GM12878 (cell line): ENCODE measurements at regions not wholly inside any gene's neighbourhood (a gene's known extent, or its start where the extent isn't known, plus 50 kb on each side); places are given as distances from the start of the nearest gene placed in this dataset.

Source experiments
- ATAC-seq: fragments of 200-7000 bp; cut with Tn5 transposase; 3 replicates; pipeline ENCODE4 v1.9.1; 2020; ENCODE audit warnings: mild to moderate bottlenecking, moderate library complexity
- BruUV-seq: library from RNA; stranded (reverse); fragments of 400-500 nt; replicated peaks from 2 replicates; lab custom pipeline; 2021; lab: Mats Ljungman, UMichigan
- CTCF ChIA-PET: fragments of 300-600 bp; sonication (Branson Sonifier 250); formaldehyde crosslinking; extraction: SDS; loops from one replicate; lab custom pipeline; 2021; ENCODE audit warnings: inconsistent platforms; lab: Yijun Ruan, JAX
- POLR2A ChIA-PET: fragments of 350-600 bp; formaldehyde crosslinking; extraction: SDS; loops from one replicate; lab custom pipeline; 2021; ENCODE audit warnings: inconsistent platforms; lab: Charles Lee
- RAD21 ChIA-PET: fragments of 300-600 bp; sonication (Branson Sonifier 250); formaldehyde crosslinking; loops from one replicate; lab custom pipeline; 2023; ENCODE audit warnings: antibody characterized with exemption; ENCODE audit not compliant: unreplicated experiment; lab: Charles Lee
- SMC1A ChIA-PET: fragments of 300-600 bp; sonication (Branson Sonifier 250); formaldehyde crosslinking; loops from one replicate; lab custom pipeline; 2023; ENCODE audit not compliant: unreplicated experiment, uncharacterized antibody; lab: Charles Lee
- DNase-seq: peaks from one replicate; pipeline ENCODE4 v3.0.0-alpha.2; 2011; ENCODE audit warnings: low read depth, low spot score
- FAIRE-seq: peaks from 3 replicates; lab custom pipeline; 2011; peaks lifted over from hg19 to GRCh38; lab: Jason Lieb, UNC
- H2AFZ ChIP-seq: 2 replicates; pipeline ENCODE4 v1.6.0; 2011; ENCODE audit warnings: low read depth, low read length, control low read depth; ENCODE audit not compliant: control insufficient read depth
- H3K27ac ChIP-seq: 2 replicates; pipeline ENCODE4 v1.5.1; 2011; ENCODE audit warnings: control low read depth; ENCODE audit not compliant: control insufficient read depth, insufficient read depth
- H3K27me3 ChIP-seq, 2 experiments: replicated peaks in 1 of 2; 2 replicates each; pipeline versions ENCODE4 v1.6.0 to v1.6.1; 2011; ENCODE audit warnings: low read length in 1 of 2; ENCODE audit not compliant: control insufficient read depth in 2 of 2, insufficient read depth in 2 of 2
- H3K36me3 ChIP-seq, 2 experiments: 2 replicates each; pipeline ENCODE4 v1.5.1; 2011; ENCODE audit warnings: low read length in 1 of 2; ENCODE audit not compliant: control insufficient read depth in 2 of 2, insufficient read depth in 2 of 2
- H3K4me1 ChIP-seq: 2 replicates; pipeline ENCODE4 v1.6.1; 2011; ENCODE audit warnings: mild to moderate bottlenecking, low read length, moderate library complexity, mixed read lengths; ENCODE audit not compliant: control insufficient read depth, insufficient read depth
- H3K4me2 ChIP-seq: 2 replicates; pipeline ENCODE4 v1.6.0; 2011; ENCODE audit warnings: control low read depth; ENCODE audit not compliant: control insufficient read depth, insufficient read depth
- H3K4me3 ChIP-seq: fragments of 200-600 bp; sonication (generic); 2 replicates; pipeline ENCODE4 v1.5.1; 2016
- H3K79me2 ChIP-seq: 2 replicates; pipeline ENCODE4 v1.6.0; 2011; ENCODE audit warnings: low read length; ENCODE audit not compliant: control insufficient read depth, insufficient read depth
- H3K9ac ChIP-seq: 2 replicates; pipeline ENCODE4 v1.8.0; 2011; ENCODE audit warnings: low read length, control low read depth, mixed read lengths; ENCODE audit not compliant: control insufficient read depth, insufficient read depth
- H3K9me3 ChIP-seq: replicated peaks from 3 replicates; pipeline ENCODE4 v1.5.1; 2011; ENCODE audit warnings: mild to moderate bottlenecking, low read length; ENCODE audit not compliant: control insufficient read depth, insufficient read depth
- H4K20me1 ChIP-seq: 2 replicates; pipeline ENCODE4 v1.6.0; 2011; ENCODE audit not compliant: control insufficient read depth, insufficient read depth
- BCLAF1 ChIP-seq: fragments of 450-650 bp; IDR thresholded peaks from 2 replicates; pipeline ENCODE4 v1.6.1; 2017; ENCODE audit warnings: antibody characterized with exemption, mild to moderate bottlenecking, moderate library complexity
- CBX5 ChIP-seq: sonication (generic); IDR thresholded peaks from 2 replicates; pipeline ENCODE4 v1.6.1; 2016; ENCODE audit warnings: low read depth, moderate library complexity, mild to moderate bottlenecking, inconsistent platforms
- MTA2 ChIP-seq: fragments of 450-650 bp; IDR thresholded peaks from 2 replicates; pipeline ENCODE4 v1.6.1; 2016; ENCODE audit warnings: low read depth, mild to moderate bottlenecking, moderate library complexity
- SMARCA5 ChIP-seq: fragments of 450-650 bp; IDR thresholded peaks from 2 replicates; pipeline ENCODE4 v1.6.1; 2017; ENCODE audit warnings: mild to moderate bottlenecking
- SRF ChIP-seq, 2 experiments: IDR thresholded peaks; 2 replicates each; pipeline ENCODE4 v1.6.1; 2011; ENCODE audit warnings: low read depth in 2 of 2, low read length in 2 of 2, mild to moderate bottlenecking in 1 of 2, moderate library complexity in 1 of 2
- TCF7 ChIP-seq: IDR thresholded peaks from 2 replicates; pipeline ENCODE4 v1.6.1; 2014; ENCODE audit warnings: antibody characterized with exemption, borderline replicate concordance
- ZNF24 ChIP-seq: fragments of 450-650 bp; IDR thresholded peaks from 2 replicates; pipeline ENCODE4 v1.6.1; 2017; ENCODE audit warnings: antibody characterized with exemption, mild to moderate bottlenecking
- WGBS: methylation state at CpG from one replicate; pipeline ENCODE4 v1.1.6; 2016; ENCODE audit warnings: low lambda C conversion rate; ENCODE audit not compliant: insufficient replicate concordance, insufficient coverage; ENCODE audit errors: missing lambda C conversion rate; 5-methylcytosine and 5-hydroxymethylcytosine counted together
- in situ Hi-C: fragments of 300-500 bp; cut with MboI; formaldehyde crosslinking; loops from 9 replicates; pipeline ENCODE4 v1.14.3; 2018; ENCODE audit warnings: mixed read lengths
- intact Hi-C: fragments of 100-400 bp; cut with micrococcal nuclease; formaldehyde crosslinking; loops from one replicate; pipeline ENCODE4 v1.14.2; 2022; ENCODE audit not compliant: unreplicated experiment
- TF ChIP-seq, protein P1 (sequence below): IDR thresholded peaks from 2 replicates; pipeline ENCODE4 v1.6.1; 2011; ENCODE audit warnings: low read depth, mild to moderate bottlenecking, low read length, moderate library complexity, borderline replicate concordance; ENCODE audit errors: extremely low read depth

DNA sequence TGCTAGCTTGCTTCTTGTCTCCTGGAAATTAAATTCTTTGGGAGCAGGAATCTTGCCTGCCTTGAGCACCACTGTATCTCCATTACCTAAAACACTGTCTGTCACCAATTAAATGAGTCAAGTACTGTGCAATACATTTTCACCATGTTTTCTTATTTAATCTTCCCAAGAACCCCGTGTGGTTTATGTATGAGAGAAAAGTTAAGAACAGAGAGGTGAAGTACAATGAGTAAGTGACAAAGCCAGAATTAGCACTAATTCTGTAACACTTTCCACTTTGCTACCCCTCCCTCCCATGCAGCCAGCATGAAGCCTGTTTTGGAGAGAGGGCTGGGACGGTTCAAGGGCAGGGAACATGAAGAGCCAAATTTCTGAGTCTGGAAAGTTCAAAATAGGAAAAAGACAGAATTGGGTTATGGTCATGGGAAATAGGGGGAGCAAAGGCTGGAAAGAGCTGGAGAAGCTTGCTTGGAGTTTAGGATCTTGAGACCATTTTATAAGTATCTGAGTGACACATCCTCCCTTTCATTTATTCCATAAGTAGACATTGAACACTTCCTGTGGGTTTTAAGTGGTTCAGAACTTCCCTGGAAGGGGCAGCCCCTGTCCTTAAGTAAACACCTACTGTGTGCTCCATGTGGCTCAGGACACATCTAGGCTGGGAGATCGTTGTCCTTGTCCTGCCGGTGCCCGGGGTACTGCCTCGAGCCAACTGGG lies 60.5 kb upstream of the CHST1 start:
- no peak overlapping the region for H3K9ac ChIP-seq
- DNase-seq (no peak), FAIRE-seq (no peak), ATAC-seq (no peak)
- no peaks in the 10 kb centered on the region for H3K36me3 ChIP-seq
- H3K4me2 ChIP-seq, result no peak overlapping the region
- H3K27ac ChIP-seq, result no peak overlapping the region
- H3K79me2 ChIP-seq, result no peaks in the 10 kb centered on the region
- ChIA-PET RAD21 (no interaction called here), CTCF (no interaction called here), SMC1A (no interaction called here), POLR2A (no interaction called here)
- no TSS peak for BruUV-seq
- intact Hi-C loops (no loop called here), in situ Hi-C loops (no loop called here)
- H3K9me3 ChIP-seq, result no peaks in the 10 kb centered on the region
- WGBS, result 14% methylated on average over 6 of the region's 6 CpGs
- no peak overlapping the region for H3K4me3 ChIP-seq
- H2AFZ ChIP-seq, result no peak overlapping the region
- H3K4me1 ChIP-seq, result no peaks in the 10 kb centered on the region
- TF ChIP-seq, protein P1, sequence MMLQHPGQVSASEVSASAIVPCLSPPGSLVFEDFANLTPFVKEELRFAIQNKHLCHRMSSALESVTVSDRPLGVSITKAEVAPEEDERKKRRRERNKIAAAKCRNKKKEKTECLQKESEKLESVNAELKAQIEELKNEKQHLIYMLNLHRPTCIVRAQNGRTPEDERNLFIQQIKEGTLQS, result no peak
- TF ChIP-seq TCF7 (no peak), ZNF24 (no peak), MTA2 (no peak), SMARCA5 (no peak), SRF (IDR thresholded peaks at IDR 0.05; ENCODE audit: low read depth in 2 of 2, low read length in 2 of 2) (no peak), BCLAF1 (no peak), CBX5 (no peak)
- H4K20me1 ChIP-seq, result no peaks in the 10 kb centered on the region
- H3K27me3 ChIP-seq, result no peaks in the 10 kb centered on the region
